GM18511 (cell line): ENCODE measurements at regions not wholly inside any gene's neighbourhood (a gene's known extent, or its start where the extent isn't known, plus 50 kb on each side); places are given as distances from the start of the nearest gene placed in this dataset.

ENCODE experiments used
- ATAC-seq: cut with Tn5 transposase; IDR thresholded peaks from one replicate; pipeline ENCODE4 v1.9.1; 2021; ENCODE audit warnings: mild to moderate bottlenecking, moderate library complexity; ENCODE audit not compliant: unreplicated experiment

- ATAC-seq: no peak
Measured at GRCh38 chr1:201761178-201761577, 67.8 kb upstream of the IPO9 start.

DNA sequence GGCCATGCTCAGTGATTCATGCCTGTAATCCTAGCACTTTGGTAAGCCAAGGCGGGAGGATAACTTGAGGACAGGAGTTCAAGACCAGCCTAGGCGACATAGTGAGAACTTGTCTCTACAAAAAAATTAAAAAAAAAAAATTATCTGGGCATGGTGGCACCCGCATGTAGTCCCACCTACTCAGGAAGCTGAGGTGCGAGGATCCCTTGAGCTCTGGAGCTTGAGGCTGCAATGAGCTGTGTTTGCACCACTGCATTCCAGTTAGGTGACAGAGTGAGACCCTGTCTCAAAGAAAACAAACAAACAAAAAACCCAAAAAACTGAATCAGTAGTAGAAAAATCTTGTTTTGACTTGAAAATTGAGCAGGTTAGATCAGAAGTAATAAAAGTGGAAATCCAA lies 67.1 kb upstream of the IPO9 start:
- no peak for ATAC-seq

DNA sequence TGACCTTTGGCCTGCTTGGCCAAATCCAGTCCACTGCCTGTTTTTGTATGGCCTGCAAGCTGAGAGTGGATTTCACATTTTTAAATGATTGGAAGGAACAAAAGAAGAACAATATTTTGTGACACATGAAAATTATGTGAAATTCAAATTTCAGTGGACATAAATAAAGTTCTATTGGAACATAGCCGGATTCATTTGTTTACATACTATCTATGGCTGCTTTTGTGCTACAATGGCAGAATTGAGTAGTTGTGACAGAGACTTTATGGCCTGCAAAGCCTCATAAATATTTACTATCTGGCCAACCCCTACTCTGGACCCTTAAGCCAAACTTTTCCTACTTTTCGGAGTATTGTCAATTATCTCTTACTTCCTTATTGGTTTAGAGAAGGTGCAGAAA lies 66.6 kb upstream of the IPO9 start:
- ATAC-seq: no peak

- ATAC-seq: no peak
Measured at GRCh38 chr1:201763455-201764140, 65.4 kb upstream of the IPO9 start.

- no peak for ATAC-seq
Measured at GRCh38 chr1:201764166-201764565, 64.8 kb upstream of the IPO9 start.

- no peak for ATAC-seq
Measured at GRCh38 chr1:201764579-201764978, 64.4 kb upstream of the IPO9 start.

DNA sequence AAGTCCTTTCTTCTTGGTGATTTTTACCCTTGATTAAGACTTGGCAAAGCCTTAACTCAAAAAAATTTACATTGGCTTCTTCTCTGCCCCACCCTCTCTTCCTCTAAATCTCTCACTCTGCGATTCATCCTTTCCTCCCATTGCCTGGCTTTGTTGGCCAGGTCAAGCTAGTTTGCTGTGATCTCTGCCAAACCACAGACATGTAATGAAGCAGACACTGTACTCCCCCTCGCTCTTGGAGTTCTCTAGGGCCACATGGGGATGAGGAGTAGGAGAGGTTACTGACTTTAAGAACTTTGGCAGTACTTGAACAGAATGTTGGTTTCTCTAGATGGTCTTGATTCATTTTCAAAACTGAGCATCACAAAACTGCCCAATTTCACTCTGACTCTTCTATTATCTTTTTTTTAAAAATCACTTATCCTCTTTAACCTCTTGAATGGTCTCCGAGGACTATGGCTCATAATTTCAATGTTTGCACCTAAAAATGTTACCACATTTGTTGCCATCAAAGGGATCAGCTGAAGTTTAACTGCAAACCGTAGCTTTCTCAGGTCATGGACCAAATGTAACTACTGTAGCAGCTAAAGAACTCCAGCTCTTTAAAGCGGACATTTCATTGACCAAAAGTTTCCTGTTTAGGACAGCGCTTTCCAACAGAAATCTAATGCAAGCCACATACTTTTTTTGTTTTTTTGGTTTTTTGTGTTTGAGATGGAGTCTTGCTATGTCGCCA lies 62.7 kb upstream of the IPO9 start:
- no peak for ATAC-seq

- ATAC-seq: no peak
Measured at GRCh38 chr1:201767339-201767738, 61.6 kb upstream of the IPO9 start.

GRCh38 chr1:201769072-201769471 lies 59.9 kb upstream of the IPO9 start:
- ATAC-seq: no peak

- no peak for ATAC-seq
Measured at GRCh38 chr1:201769966-201770365, 59.0 kb upstream of the IPO9 start.

DNA sequence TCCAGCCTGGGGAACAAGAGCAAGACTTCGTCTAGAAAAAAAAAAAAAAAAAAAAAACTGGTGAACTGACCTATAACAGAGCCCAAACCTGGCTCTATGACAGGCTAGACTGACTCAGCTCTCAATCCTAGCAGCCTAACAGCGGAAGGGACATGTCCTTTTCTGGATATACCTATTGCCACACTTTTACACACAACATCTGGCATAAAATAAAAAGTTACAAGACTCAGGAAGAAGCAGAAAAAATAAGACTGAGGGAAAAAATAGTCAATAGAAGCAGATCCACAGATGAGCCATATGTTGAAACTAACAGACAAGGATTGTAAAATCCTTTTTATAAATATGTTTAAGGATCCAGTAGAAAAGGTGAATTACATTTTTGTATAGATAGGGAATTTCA lies 57.5 kb upstream of the IPO9 start:
- ATAC-seq: no peak

GRCh38 chr1:201772178-201772577 lies 56.8 kb upstream of the IPO9 start:
- ATAC-seq: no peak

DNA sequence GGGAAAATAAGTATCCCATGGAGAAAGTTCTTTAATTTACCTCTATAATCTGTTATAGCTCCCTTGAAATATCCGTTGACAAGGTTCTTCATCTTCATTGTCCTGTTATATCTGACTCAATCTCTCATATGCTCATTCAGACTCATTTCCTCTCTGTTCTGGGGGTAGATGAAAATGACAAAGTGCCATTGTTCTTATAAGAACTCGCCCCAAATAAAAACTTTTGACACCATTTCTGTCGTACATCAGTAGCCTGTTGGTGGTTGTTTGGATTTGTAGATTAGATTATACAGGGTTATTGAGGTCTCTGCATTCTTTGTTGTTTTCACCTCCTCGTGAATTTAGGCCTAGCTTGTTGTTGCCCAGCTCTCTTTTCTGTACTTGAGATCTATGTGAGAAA lies 55.2 kb upstream of the IPO9 start:
- no peak for ATAC-seq

GRCh38 chr1:201774224-201774982 lies 54.6 kb upstream of the IPO9 start:
- ATAC-seq: no peak

DNA sequence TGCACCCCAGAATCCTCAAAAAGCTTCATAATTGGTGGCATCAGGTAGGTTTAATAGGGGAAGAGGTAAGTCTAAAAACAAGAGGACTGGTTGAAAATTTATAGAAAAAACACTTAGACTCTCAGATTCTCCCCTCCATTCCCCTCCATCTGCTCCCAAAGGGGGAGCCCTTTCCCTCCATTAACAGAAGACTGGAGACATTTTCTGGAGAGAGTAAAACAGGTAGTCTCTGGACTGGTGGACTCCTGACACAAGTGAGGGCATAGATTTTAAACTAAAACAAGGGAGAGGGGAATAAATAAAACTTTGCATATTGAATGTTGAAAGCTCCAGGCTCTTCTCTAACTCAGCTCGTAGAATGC lies 54.0 kb upstream of the IPO9 start:
- ATAC-seq: no peak

DNA sequence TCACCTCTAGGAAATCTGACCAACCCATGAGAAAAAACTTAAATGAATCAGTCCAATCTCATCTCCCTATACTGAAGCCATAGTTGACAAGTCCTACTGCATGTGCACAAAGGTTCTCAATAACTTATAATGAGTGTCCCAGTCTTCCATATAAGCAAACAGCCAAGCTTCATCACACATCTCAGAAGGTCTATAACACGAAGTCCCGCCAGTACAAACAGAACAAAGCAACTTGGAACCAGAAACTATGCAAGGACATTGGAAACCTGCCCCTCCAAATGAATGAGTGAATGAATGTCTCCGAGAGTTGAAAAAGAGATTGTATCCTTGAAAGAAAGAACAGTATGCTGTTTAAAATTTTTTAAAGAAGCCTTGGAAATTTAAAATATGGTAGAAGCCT lies 53.6 kb upstream of the IPO9 start:
- no peak for ATAC-seq

DNA sequence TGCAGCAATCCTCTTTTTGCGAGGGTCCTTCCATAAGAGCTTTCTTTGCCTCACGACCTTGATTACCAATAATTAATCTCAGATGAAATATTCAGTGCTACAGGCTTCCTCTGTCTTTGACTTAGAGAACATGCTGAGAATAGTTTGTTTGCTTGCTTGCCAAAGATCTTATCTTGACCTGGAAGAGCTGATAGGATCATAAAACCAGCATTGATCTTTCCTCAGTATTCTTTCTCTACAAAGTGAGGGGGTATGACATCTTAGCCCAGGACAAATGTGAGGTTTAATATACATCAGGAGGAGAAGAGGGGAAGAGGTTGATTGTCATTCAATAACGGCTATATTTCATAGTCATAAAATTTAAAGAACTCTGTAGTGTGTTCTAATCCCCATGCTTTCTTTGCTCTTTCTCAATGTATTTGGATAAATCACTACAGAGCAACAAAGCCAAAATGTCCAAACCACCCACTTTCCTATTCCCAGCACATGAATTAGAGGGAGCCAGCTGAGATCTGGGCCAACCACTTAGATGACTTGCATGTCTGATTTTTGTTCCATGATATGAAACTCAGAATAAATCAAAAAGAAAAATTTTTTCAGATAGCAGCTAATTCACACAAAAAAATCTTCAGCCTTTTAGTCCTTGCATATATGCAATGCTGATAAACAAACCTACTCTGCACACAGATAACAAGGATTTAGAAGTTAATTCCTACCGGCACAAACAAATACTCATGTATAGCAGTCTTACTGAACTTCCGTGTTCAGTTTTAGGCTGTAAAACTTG lies 50.5 kb upstream of the IPO9 start:
- no peak for ATAC-seq
